K562 (cell line): ENCODE measurements at regions not wholly inside any gene's neighbourhood (a gene's known extent, or its start where the extent isn't known, plus 50 kb on each side); places are given as distances from the start of the nearest gene placed in this dataset.

ENCODE experiments used
- ATAC-seq: fragments of 200-7000 bp; cut with Tn5 transposase; 3 replicates; pipeline ENCODE4 v1.9.1; 2020; ENCODE audit warnings: moderate library complexity
- BruUV-seq: library from RNA; stranded (reverse); fragments of 400-500 nt; replicated peaks from 2 replicates; lab custom pipeline; 2021; lab: Mats Ljungman, UMichigan
- CTCF ChIA-PET: fragments of 300-600 bp; formaldehyde crosslinking; extraction: SDS; loops from one replicate; lab custom pipeline; 2021; ENCODE audit warnings: low intra/inter-chr PET ratio; lab: Yijun Ruan, JAX
- POLR2A ChIA-PET: fragments of 300-600, 350-650 bp; sonication (Branson Sonifier 250); formaldehyde crosslinking; extraction: SDS; loops from one replicate; lab custom pipeline; 2021; ENCODE audit warnings: antibody characterized with exemption, inconsistent platforms; lab: Yijun Ruan, JAX
- DNase-seq, 4 experiments: peaks; one replicate each; pipeline versions ENCODE4 v3.0.0 to v3.0.0-alpha.2; 2011 to 2018; ENCODE audit warnings: low spot score in 3 of 4, mixed read lengths in 3 of 4; ENCODE audit errors: extremely low read depth in 1 of 4
- FAIRE-seq: peaks from 2 replicates; lab custom pipeline; 2011; peaks lifted over from hg19 to GRCh38; lab: Jason Lieb, UNC
- H2AFZ ChIP-seq: 2 replicates; pipeline ENCODE4 v1.6.0; 2011; ENCODE audit warnings: low read depth, low read length, control low read depth, inconsistent platforms
- H3K27ac ChIP-seq: fragments of 200-600 bp; 3 replicates; pipeline ENCODE4 v1.8.0; 2011; ENCODE audit warnings: low read depth, mild to moderate bottlenecking, control low read depth, inconsistent platforms, low read length, moderate library complexity, mixed read lengths; ENCODE audit errors: extremely low read depth
- H3K27me3 ChIP-seq, 2 experiments: fragments of 300-600 bp in 1 of 2; 2 replicates in 1 of 2; 3 replicates in 1 of 2; pipeline versions ENCODE4 v1.6.0 to v1.8.0; 2011; ENCODE audit warnings: inconsistent platforms in 2 of 2, low read length in 2 of 2, mild to moderate bottlenecking in 1 of 2, mixed read lengths in 1 of 2, moderate library complexity in 1 of 2; ENCODE audit not compliant: control insufficient read depth in 2 of 2, insufficient read depth in 2 of 2
- H3K36me3 ChIP-seq: fragments of 300-600 bp; 3 replicates; pipeline ENCODE4 v1.8.0; 2011; ENCODE audit warnings: mild to moderate bottlenecking, low read length, inconsistent platforms; ENCODE audit not compliant: control insufficient read depth, insufficient read depth
- H3K4me1 ChIP-seq, 2 experiments: fragments of 200-600 bp in 1 of 2; replicated peaks in 1 of 2; 2 replicates in 1 of 2; 3 replicates in 1 of 2; pipeline versions ENCODE4 v1.5.1 to v1.8.0; 2011; ENCODE audit warnings: inconsistent platforms in 2 of 2, low read length in 2 of 2, mild to moderate bottlenecking in 1 of 2, mixed read lengths in 1 of 2, moderate library complexity in 1 of 2; ENCODE audit not compliant: control insufficient read depth in 2 of 2, insufficient read depth in 2 of 2
- H3K4me2 ChIP-seq: 2 replicates; pipeline ENCODE4 v1.6.1; 2011; ENCODE audit warnings: low read length, control low read depth, inconsistent platforms, mixed read lengths; ENCODE audit not compliant: insufficient read depth
- H3K4me3 ChIP-seq: fragments of 200-600 bp; sonication (generic), shearing (Covaris generic); 2 replicates; pipeline ENCODE4 v1.5.1; 2016; ENCODE audit warnings: control low read depth, inconsistent platforms
- H3K79me2 ChIP-seq: fragments of 200-600 bp; 3 replicates; pipeline ENCODE4 v1.8.0; 2011; ENCODE audit warnings: low read length, inconsistent platforms; ENCODE audit not compliant: control insufficient read depth, insufficient read depth
- H3K9ac ChIP-seq, 2 experiments: 2 replicates each; pipeline versions ENCODE4 v1.6.0 to v1.6.1; 2011; ENCODE audit warnings: low read depth in 2 of 2, low read length in 2 of 2, control low read depth in 1 of 2, inconsistent platforms in 1 of 2, mild to moderate bottlenecking in 1 of 2, mixed read lengths in 1 of 2; ENCODE audit not compliant: insufficient read depth in 1 of 2
- H3K9me1 ChIP-seq: one replicate; pipeline ENCODE4 v1.6.0; 2011; ENCODE audit warnings: inconsistent platforms, mild to moderate bottlenecking, low read length, moderate library complexity; ENCODE audit not compliant: control insufficient read depth, insufficient read depth
- H3K9me3 ChIP-seq: replicated peaks from 2 replicates; pipeline ENCODE4 v1.5.1; 2011; ENCODE audit warnings: low read depth, low read length, inconsistent platforms; ENCODE audit not compliant: control insufficient read depth, insufficient read depth
- H4K20me1 ChIP-seq: replicated peaks from 2 replicates; pipeline ENCODE4 v1.6.1; 2011; ENCODE audit warnings: low read length, inconsistent platforms, mixed read lengths; ENCODE audit not compliant: control insufficient read depth, insufficient read depth
- ARHGAP35 ChIP-seq: fragments of 450-650 bp; IDR thresholded peaks from 2 replicates; pipeline ENCODE4 v1.6.1; 2018; ENCODE audit not compliant: partially characterized antibody
- CEBPB ChIP-seq: fragments of 450-650 bp; IDR thresholded peaks from 2 replicates; pipeline ENCODE4 v1.6.1; 2016; ENCODE audit warnings: missing genetic modification characterization, missing compliant biosample characterization
- DMBX1 ChIP-seq: fragments of 250-450 bp; sonication (Bioruptor Pico); IDR thresholded peaks from 2 replicates; pipeline ENCODE4 v1.8.0; 2022; ENCODE audit warnings: inconsistent platforms, mild to moderate bottlenecking, moderate library complexity, borderline replicate concordance
- MAZ ChIP-seq, 2 experiments: fragments of 450-650 bp in 1 of 2; sonication (generic) in 1 of 2; formaldehyde crosslinking; IDR thresholded peaks in 1 of 2; conservative IDR thresholded peaks in 1 of 2; 2 replicates each; pipeline versions ENCODE4 v1.4.0 to v1.5.0; 2020; ENCODE audit warnings: mild to moderate bottlenecking in 1 of 2, missing genetic modification reagents in 1 of 2
- SAFB ChIP-seq: fragments of 200-400 bp; formaldehyde crosslinking; IDR thresholded peaks from 2 replicates; pipeline ENCODE4 v1.6.1; 2017; ENCODE audit warnings: low read depth, low read length, borderline replicate concordance
- SREBF1 ChIP-seq: fragments of 150-350 bp; IDR thresholded peaks from 2 replicates; pipeline ENCODE4 v1.6.1; 2014; ENCODE audit warnings: antibody characterized with exemption, low read depth, low read length, borderline replicate concordance
- ZFX ChIP-seq: sonication (generic); formaldehyde crosslinking; IDR thresholded peaks from 2 replicates; pipeline ENCODE4 v1.8.0; 2022; ENCODE audit warnings: mild to moderate bottlenecking, missing genetic modification reagents, moderate library complexity
- ZNF3 ChIP-seq: fragments of 250-450 bp; sonication (Bioruptor Pico); IDR thresholded peaks from 2 replicates; pipeline ENCODE4 v1.5.0; 2021; ENCODE audit warnings: mild to moderate bottlenecking, moderate library complexity
- WGBS: fragments of 100-300 bp; shearing (Covaris generic); methylation state at CpG from one replicate; pipeline ENCODE4 v1.1.6; 2016; ENCODE audit warnings: low coverage, mixed read lengths; ENCODE audit not compliant: insufficient coverage; ENCODE audit errors: missing lambda C conversion rate; 5-methylcytosine and 5-hydroxymethylcytosine counted together
- in situ Hi-C: fragments of 300-500 bp; cut with MboI; formaldehyde crosslinking; loops from 4 replicates; pipeline ENCODE4 v1.15.0; 2018; ENCODE audit warnings: inconsistent platforms, mixed read lengths
- intact Hi-C: fragments of 100-400 bp; cut with micrococcal nuclease; formaldehyde crosslinking; loops from 2 replicates; pipeline ENCODE4 v1.14.2; 2022
- TF ChIP-seq, protein P1 (sequence below): fragments of 250-450 bp; sonication (Bioruptor Pico); IDR thresholded peaks from 2 replicates; pipeline ENCODE4 v1.4.0; 2020
- TF ChIP-seq, protein P2 (sequence below): fragments of 450-650 bp; formaldehyde crosslinking; IDR thresholded peaks from 2 replicates; pipeline ENCODE4 v1.4.0; 2020; ENCODE audit warnings: mild to moderate bottlenecking, moderate library complexity

DNA sequence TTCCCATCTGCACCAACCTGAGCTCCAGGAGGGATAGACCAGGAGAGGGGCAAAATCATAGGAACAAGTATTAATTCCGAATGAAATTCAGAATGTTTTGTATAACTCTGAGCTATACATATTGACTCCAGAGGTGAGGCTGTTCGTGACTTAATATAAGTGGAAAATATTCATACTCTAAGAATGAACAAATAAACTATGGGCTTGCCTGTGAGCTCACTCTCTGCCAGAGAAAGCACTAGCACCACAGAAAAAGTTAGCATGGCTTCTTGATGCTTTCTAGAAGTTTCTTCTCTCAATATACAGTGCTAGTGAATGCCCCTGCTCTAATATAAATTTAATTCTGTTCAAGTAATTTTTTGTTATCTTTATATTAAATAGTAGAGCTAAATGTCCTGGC, 1536.4 kb upstream of the FLRT2 start:
- ChIA-PET CTCF (no interaction called here), POLR2A (no interaction called here)
- in situ Hi-C loops (no loop called here), intact Hi-C loops (no loop called here)
- Histone ChIP-seq H3K9ac (no peak overlapping the region), H4K20me1 (no peaks in the 10 kb centered on the region), H3K4me2 (no peak overlapping the region), H3K27me3 (no peaks in the 10 kb centered on the region), H3K4me3 (no peak overlapping the region), H3K9me1 (no peaks in the 10 kb centered on the region), H3K36me3 (no peaks in the 10 kb centered on the region), H3K9me3 (no peaks in the 10 kb centered on the region; the same call in 1 of the 2 replicates), H3K27ac (no peak overlapping the region), H3K4me1 (no peaks in the 10 kb centered on the region), H3K79me2 (no peaks in the 10 kb centered on the region), H2AFZ (no peak overlapping the region)
- DNase-seq (no peak), ATAC-seq (no peak), FAIRE-seq (no peak)
- no TSS peak for BruUV-seq
- TF ChIP-seq, protein P1, sequence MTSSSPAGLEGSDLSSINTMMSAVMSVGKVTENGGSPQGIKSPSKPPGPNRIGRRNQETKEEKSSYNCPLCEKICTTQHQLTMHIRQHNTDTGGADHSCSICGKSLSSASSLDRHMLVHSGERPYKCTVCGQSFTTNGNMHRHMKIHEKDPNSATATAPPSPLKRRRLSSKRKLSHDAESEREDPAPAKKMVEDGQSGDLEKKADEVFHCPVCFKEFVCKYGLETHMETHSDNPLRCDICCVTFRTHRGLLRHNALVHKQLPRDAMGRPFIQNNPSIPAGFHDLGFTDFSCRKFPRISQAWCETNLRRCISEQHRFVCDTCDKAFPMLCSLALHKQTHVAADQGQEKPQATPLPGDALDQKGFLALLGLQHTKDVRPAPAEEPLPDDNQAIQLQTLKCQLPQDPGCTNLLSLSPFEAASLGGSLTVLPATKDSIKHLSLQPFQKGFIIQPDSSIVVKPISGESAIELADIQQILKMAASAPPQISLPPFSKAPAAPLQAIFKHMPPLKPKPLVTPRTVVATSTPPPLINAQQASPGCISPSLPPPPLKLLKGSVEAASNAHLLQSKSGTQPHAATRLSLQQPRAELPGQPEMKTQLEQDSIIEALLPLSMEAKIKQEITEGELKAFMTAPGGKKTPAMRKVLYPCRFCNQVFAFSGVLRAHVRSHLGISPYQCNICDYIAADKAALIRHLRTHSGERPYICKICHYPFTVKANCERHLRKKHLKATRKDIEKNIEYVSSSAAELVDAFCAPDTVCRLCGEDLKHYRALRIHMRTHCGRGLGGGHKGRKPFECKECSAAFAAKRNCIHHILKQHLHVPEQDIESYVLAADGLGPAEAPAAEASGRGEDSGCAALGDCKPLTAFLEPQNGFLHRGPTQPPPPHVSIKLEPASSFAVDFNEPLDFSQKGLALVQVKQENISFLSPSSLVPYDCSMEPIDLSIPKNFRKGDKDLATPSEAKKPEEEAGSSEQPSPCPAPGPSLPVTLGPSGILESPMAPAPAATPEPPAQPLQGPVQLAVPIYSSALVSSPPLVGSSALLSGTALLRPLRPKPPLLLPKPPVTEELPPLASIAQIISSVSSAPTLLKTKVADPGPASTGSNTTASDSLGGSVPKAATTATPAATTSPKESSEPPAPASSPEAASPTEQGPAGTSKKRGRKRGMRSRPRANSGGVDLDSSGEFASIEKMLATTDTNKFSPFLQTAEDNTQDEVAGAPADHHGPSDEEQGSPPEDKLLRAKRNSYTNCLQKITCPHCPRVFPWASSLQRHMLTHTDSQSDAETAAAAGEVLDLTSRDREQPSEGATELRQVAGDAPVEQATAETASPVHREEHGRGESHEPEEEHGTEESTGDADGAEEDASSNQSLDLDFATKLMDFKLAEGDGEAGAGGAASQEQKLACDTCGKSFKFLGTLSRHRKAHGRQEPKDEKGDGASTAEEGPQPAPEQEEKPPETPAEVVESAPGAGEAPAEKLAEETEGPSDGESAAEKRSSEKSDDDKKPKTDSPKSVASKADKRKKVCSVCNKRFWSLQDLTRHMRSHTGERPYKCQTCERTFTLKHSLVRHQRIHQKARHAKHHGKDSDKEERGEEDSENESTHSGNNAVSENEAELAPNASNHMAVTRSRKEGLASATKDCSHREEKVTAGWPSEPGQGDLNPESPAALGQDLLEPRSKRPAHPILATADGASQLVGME (CRISPR knock-in tag), result no peak
- no peak for TF ChIP-seq SREBF1
- TF ChIP-seq ZNF3 (CRISPR knock-in tag), result no peak
- no peak for TF ChIP-seq CEBPB (tag)
- no peak for TF ChIP-seq ZFX (CRISPR knock-in tag)
- TF ChIP-seq, protein P2, sequence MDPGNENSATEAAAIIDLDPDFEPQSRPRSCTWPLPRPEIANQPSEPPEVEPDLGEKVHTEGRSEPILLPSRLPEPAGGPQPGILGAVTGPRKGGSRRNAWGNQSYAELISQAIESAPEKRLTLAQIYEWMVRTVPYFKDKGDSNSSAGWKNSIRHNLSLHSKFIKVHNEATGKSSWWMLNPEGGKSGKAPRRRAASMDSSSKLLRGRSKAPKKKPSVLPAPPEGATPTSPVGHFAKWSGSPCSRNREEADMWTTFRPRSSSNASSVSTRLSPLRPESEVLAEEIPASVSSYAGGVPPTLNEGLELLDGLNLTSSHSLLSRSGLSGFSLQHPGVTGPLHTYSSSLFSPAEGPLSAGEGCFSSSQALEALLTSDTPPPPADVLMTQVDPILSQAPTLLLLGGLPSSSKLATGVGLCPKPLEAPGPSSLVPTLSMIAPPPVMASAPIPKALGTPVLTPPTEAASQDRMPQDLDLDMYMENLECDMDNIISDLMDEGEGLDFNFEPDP, result no peak
- TF ChIP-seq MAZ (CRISPR knock-in tag; conservative IDR thresholded peaks at IDR 0.05 in 1 of 2, IDR thresholded peaks at IDR 0.05 in 1 of 2), result no peak
- no peak for TF ChIP-seq SAFB
- TF ChIP-seq ARHGAP35, result no peak
- no peak for TF ChIP-seq DMBX1 (CRISPR knock-in tag)
- 0% methylated on average over 2 of the region's 2 CpGs for WGBS
